SU-DHL-6 (cell line): ENCODE measurements at regions not wholly inside any gene's neighbourhood (a gene's known extent, or its start where the extent isn't known, plus 50 kb on each side); places are given as distances from the start of the nearest gene placed in this dataset.

Experiments used
- CTCF ChIP-seq: fragments of 200-600 bp; sonication (generic); IDR thresholded peaks from one replicate; pipeline ENCODE4 v1.5.1; 2017; ENCODE audit warnings: antibody characterized with exemption, mild to moderate bottlenecking, low read length, moderate library complexity; ENCODE audit not compliant: insufficient read depth, poor library complexity, severe bottlenecking
- EZH2phosphoT487 ChIP-seq: fragments of 200-600 bp; sonication (generic), shearing (Covaris generic); conservative IDR thresholded peaks from 2 replicates; pipeline ENCODE4 v1.6.1; 2018; ENCODE audit warnings: mild to moderate bottlenecking, antibody characterized with exemption, low read length, moderate library complexity, mixed read lengths

- TF ChIP-seq CTCF = no peak
- no peak for TF ChIP-seq EZH2phosphoT487
Observed at GRCh38 chr3:162932503-162932902, 1435.9 kb downstream of the OTOL1 start.
